CD4-positive, alpha-beta T cell (primary cell): ENCODE measurements at regions not wholly inside any gene's neighbourhood (a gene's known extent, or its start where the extent isn't known, plus 50 kb on each side); places are given as distances from the start of the nearest gene placed in this dataset.

Experiments used
- ATAC-seq: fragments of 200-7000 bp; cut with Tn5 transposase; one replicate; pipeline ENCODE4 v1.10.0; 2022; ENCODE audit warnings: mild to moderate bottlenecking; ENCODE audit not compliant: poor library complexity
- CTCF ChIA-PET: fragments of 350-600 bp; sonication (Branson Sonifier 250); formaldehyde crosslinking; loops from one replicate; lab custom pipeline; 2021; ENCODE audit warnings: antibody characterized with exemption, inconsistent platforms; lab: Charles Lee
- POLR2A ChIA-PET: fragments of 350-600 bp; sonication (Branson Sonifier 250); formaldehyde crosslinking; loops from one replicate; lab custom pipeline; 2021; ENCODE audit warnings: antibody characterized with exemption, inconsistent platforms; lab: Charles Lee
- DNase-seq, 14 experiments: peaks; one replicate each; pipeline ENCODE4 v3.0.0-alpha.2; 2013 to 2020; ENCODE audit warnings: mixed read lengths in 2 of 14
- H3K27ac ChIP-seq, 2 donors: one replicate each; pipeline versions ENCODE4 v1.5.1 to v1.7.0; 2013; ENCODE audit warnings: low read length in 2 of 2, low read depth in 1 of 2, mild to moderate bottlenecking in 1 of 2
- H3K27me3 ChIP-seq, 2 experiments: 1 replicate in 1 of 2; 2 replicates in 1 of 2; pipeline versions ENCODE4 v1.6.1 to v1.7.0; 2013; ENCODE audit warnings: low read length in 2 of 2, control low read depth in 1 of 2, mild to moderate bottlenecking in 1 of 2, moderate library complexity in 1 of 2; ENCODE audit not compliant: insufficient read depth in 2 of 2, control insufficient read depth in 1 of 2
- H3K36me3 ChIP-seq: one replicate; pipeline ENCODE4 v1.6.1; 2013; ENCODE audit warnings: low read length, control low read depth; ENCODE audit not compliant: insufficient read depth
- H3K4me1 ChIP-seq: one replicate; pipeline ENCODE4 v1.6.1; 2013; ENCODE audit warnings: low read length, control low read depth; ENCODE audit not compliant: insufficient read depth
- H3K4me3 ChIP-seq: one replicate; pipeline ENCODE4 v1.5.1; 2013; ENCODE audit warnings: mild to moderate bottlenecking, low read length, moderate library complexity
- H3K9me3 ChIP-seq, 2 experiments: 1 replicate in 1 of 2; 2 replicates in 1 of 2; pipeline versions ENCODE4 v1.6.1 to v1.7.0; 2013; ENCODE audit warnings: low read length in 2 of 2, mild to moderate bottlenecking in 2 of 2, control low read depth in 1 of 2, moderate library complexity in 1 of 2; ENCODE audit not compliant: control insufficient read depth in 1 of 2, insufficient read depth in 1 of 2
- H3K27ac Mint-ChIP-seq: one replicate; pipeline ENCODE4 v1.8.0; 2020; ENCODE audit warnings: mixed read lengths
- H3K27me3 Mint-ChIP-seq: one replicate; pipeline ENCODE4 v1.8.0; 2021; ENCODE audit warnings: mixed read lengths
- H3K36me3 Mint-ChIP-seq: one replicate; pipeline ENCODE4 v1.8.0; 2021; ENCODE audit warnings: low read depth, mixed read lengths
- H3K4me1 Mint-ChIP-seq: one replicate; pipeline ENCODE4 v1.8.0; 2021; ENCODE audit warnings: low read depth, mixed read lengths
- H3K4me3 Mint-ChIP-seq: one replicate; pipeline ENCODE4 v1.8.0; 2020; ENCODE audit warnings: mild to moderate bottlenecking, mixed read lengths
- H3K9me3 Mint-ChIP-seq: one replicate; pipeline ENCODE4 v1.8.0; 2020; ENCODE audit warnings: mixed read lengths
- intact Hi-C, 2 experiments: fragments of 100-400 bp; cut with DNase I in 1 of 2; cut with micrococcal nuclease in 1 of 2; formaldehyde crosslinking; loops; one replicate each; pipeline versions ENCODE4 v1.15.1 to v1.9.0; 2023 to 2025; cut with DNase I, micrococcal nuclease
- TF ChIP-seq, protein P1 (sequence below): fragments of 200-600 bp; IDR thresholded peaks from one replicate; pipeline ENCODE4 v1.8.0; 2022; ENCODE audit warnings: antibody characterized with exemption, mild to moderate bottlenecking

- Histone ChIP-seq H3K4me3 (no peak overlapping the region), H3K27me3 (no peaks in the 10 kb centered on the region), H3K9me3 (no peaks in the 10 kb centered on the region), H3K27ac (no peak overlapping the region), H3K4me1 (no peaks in the 10 kb centered on the region), H3K36me3 (no peaks in the 10 kb centered on the region)
- Mint-ChIP-seq H3K4me3 (no peak overlapping the region), H3K4me1 (peaks cover 5% of the 10 kb centered on the region), H3K36me3 (no peaks in the 10 kb centered on the region), H3K9me3 (no peaks in the 10 kb centered on the region), H3K27ac (no peak overlapping the region), H3K27me3 (no peaks in the 10 kb centered on the region)
- ChIA-PET POLR2A (no interaction called here), CTCF (no interaction called here)
- intact Hi-C loops = no loop called here
- TF ChIP-seq, protein P1, sequence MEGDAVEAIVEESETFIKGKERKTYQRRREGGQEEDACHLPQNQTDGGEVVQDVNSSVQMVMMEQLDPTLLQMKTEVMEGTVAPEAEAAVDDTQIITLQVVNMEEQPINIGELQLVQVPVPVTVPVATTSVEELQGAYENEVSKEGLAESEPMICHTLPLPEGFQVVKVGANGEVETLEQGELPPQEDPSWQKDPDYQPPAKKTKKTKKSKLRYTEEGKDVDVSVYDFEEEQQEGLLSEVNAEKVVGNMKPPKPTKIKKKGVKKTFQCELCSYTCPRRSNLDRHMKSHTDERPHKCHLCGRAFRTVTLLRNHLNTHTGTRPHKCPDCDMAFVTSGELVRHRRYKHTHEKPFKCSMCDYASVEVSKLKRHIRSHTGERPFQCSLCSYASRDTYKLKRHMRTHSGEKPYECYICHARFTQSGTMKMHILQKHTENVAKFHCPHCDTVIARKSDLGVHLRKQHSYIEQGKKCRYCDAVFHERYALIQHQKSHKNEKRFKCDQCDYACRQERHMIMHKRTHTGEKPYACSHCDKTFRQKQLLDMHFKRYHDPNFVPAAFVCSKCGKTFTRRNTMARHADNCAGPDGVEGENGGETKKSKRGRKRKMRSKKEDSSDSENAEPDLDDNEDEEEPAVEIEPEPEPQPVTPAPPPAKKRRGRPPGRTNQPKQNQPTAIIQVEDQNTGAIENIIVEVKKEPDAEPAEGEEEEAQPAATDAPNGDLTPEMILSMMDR = no peak
- DNase-seq (no peak), ATAC-seq (no peak)
Observed at GRCh38 chr1:181354865-181355264, 128.5 kb upstream of the CACNA1E start.

DNA sequence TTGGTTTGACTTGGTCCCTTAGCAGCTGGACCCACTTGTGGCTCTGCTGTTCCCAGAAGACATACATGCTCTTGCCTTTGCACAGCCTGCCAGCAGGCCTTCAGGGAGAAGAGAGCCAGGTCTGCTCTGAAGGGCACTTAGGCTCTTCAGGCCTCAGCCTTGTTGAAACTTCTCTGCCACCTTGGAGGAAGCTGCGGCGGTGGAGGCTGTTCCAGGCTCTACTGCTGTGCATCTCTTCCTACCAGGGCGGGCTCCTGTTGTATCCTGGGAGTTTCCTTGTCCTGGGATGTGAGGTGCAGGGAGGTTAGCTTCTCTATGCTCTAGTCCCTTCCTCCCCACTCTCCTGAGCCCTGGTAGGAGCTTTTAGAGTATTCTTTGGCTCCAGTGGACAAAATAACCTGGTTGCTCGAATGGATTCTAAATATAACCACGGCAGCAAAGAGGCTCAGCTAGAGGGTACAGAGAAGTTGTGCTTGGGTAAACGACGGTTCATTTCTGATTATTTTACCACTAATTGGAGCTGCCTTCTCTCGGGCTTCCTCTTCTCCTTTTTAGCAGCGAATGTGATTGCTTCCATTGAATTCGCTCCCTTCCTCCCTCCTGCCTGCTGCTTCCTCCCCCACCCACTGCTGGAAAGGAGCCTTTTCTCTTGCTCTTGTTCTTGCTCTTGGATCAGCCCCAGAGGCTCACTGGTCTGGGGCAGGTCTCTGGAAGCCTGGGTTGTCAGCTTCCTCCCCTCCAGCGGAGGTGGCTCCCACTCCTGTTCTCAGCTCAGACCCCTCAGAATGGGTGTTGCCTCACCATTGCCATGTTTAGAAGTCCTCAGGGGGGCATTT is 126.6 kb upstream of the CACNA1E start:
- H3K36me3 Mint-ChIP-seq = no peaks in the 10 kb centered on the region
- H3K27ac ChIP-seq = no peak overlapping the region
- no peak overlapping the region for H3K27ac Mint-ChIP-seq
- H3K9me3 ChIP-seq = no peaks in the 10 kb centered on the region
- no peaks in the 10 kb centered on the region for H3K4me1 ChIP-seq
- intact Hi-C loops = no loop called here
- DNase-seq = no peak
- H3K4me1 Mint-ChIP-seq = peaks cover 5% of the 10 kb centered on the region
- no peak overlapping the region for H3K4me3 ChIP-seq
- CTCF ChIA-PET = no interaction called here
- H3K27me3 Mint-ChIP-seq = no peaks in the 10 kb centered on the region
- no peaks in the 10 kb centered on the region for H3K36me3 ChIP-seq
- no peaks in the 10 kb centered on the region for H3K27me3 ChIP-seq
- H3K4me3 Mint-ChIP-seq = no peak overlapping the region
- TF ChIP-seq, protein P1 = no peak
- POLR2A ChIA-PET = interaction anchor here (1.0 kb wide), 1 partner anchor 9 kb away, joined by 3 read pairs; no protein-coding TSS in a partner anchor
- ATAC-seq = no peak
- no peaks in the 10 kb centered on the region for H3K9me3 Mint-ChIP-seq

- no peak overlapping the region for H3K4me3 Mint-ChIP-seq
- Histone ChIP-seq H3K4me1 (no peaks in the 10 kb centered on the region), H3K27ac (no peak overlapping the region), H3K36me3 (no peaks in the 10 kb centered on the region), H3K4me3 (no peak overlapping the region), H3K9me3 (no peaks in the 10 kb centered on the region), H3K27me3 (no peaks in the 10 kb centered on the region)
- no peaks in the 10 kb centered on the region for H3K27me3 Mint-ChIP-seq
- DNase-seq = no peak
- no peak for ATAC-seq
- peaks cover 5% of the 10 kb centered on the region for H3K4me1 Mint-ChIP-seq
- no peaks in the 10 kb centered on the region for H3K36me3 Mint-ChIP-seq
- intact Hi-C loops = no loop called here
- H3K9me3 Mint-ChIP-seq = no peaks in the 10 kb centered on the region
- TF ChIP-seq, protein P1 = no peak
- no peak overlapping the region for H3K27ac Mint-ChIP-seq
- ChIA-PET CTCF (no interaction called here), POLR2A (no interaction called here)
Observed at GRCh38 chr1:181359012-181359411, 124.3 kb upstream of the CACNA1E start.
